Fibroblast of lung (primary cell): ENCODE measurements at regions not wholly inside any gene's neighbourhood (a gene's known extent, or its start where the extent isn't known, plus 50 kb on each side); places are given as distances from the start of the nearest gene placed in this dataset.

Experiments
- DNase-seq, 2 donors: peaks; one replicate each; pipeline versions ENCODE4 v3.0.0 to v3.0.0-alpha.2; 2010; ENCODE audit warnings: low read depth in 2 of 2
- H2AFZ ChIP-seq: 2 replicates; pipeline ENCODE4 v1.5.1; 2012; ENCODE audit warnings: low read length, control low read depth, inconsistent platforms
- H3K27ac ChIP-seq: 2 replicates; pipeline ENCODE4 v1.5.1; 2011; ENCODE audit warnings: low read length, control low read depth; ENCODE audit not compliant: insufficient read depth
- H3K27me3 ChIP-seq: 2 replicates; pipeline ENCODE4 v1.5.1; 2011; ENCODE audit warnings: mild to moderate bottlenecking, low read length; ENCODE audit not compliant: control insufficient read depth, insufficient read depth
- H3K36me3 ChIP-seq: 2 replicates; pipeline ENCODE4 v1.5.1; 2011; ENCODE audit warnings: low read length; ENCODE audit not compliant: control insufficient read depth, insufficient read depth
- H3K4me1 ChIP-seq: 2 replicates; pipeline ENCODE4 v1.5.1; 2011; ENCODE audit warnings: low read length; ENCODE audit not compliant: control insufficient read depth, insufficient read depth; ENCODE audit errors: extremely low read depth
- H3K4me2 ChIP-seq: 2 replicates; pipeline ENCODE4 v1.5.1; 2011; ENCODE audit warnings: low read length, control low read depth; ENCODE audit not compliant: insufficient read depth; ENCODE audit errors: extremely low read depth
- H3K4me3 ChIP-seq, 4 experiments: fragments of 200-600 bp in 1 of 4; sonication (generic) in 1 of 4; replicated peaks in 1 of 4; 2 replicates each; pipeline ENCODE4 v1.5.1; 2011 to 2016; ENCODE audit warnings: low read length in 4 of 4, low read depth in 3 of 4, mild to moderate bottlenecking in 3 of 4, control low read depth in 2 of 4, inconsistent platforms in 1 of 4, mixed read lengths in 1 of 4; ENCODE audit not compliant: insufficient read depth in 1 of 4; ENCODE audit errors: control extremely low read depth in 1 of 4
- H3K79me2 ChIP-seq: 2 replicates; pipeline ENCODE4 v1.5.1; 2012; ENCODE audit warnings: mild to moderate bottlenecking, low read length, inconsistent platforms; ENCODE audit not compliant: control insufficient read depth, insufficient read depth
- H3K9ac ChIP-seq: 2 replicates; pipeline ENCODE4 v1.5.1; 2011; ENCODE audit warnings: mild to moderate bottlenecking, low read length, control low read depth; ENCODE audit not compliant: insufficient read depth
- H3K9me3 ChIP-seq: 2 replicates; pipeline ENCODE4 v1.5.1; 2012; ENCODE audit warnings: low read depth, low read length; ENCODE audit not compliant: control insufficient read depth, insufficient read depth
- H4K20me1 ChIP-seq: 2 replicates; pipeline ENCODE4 v1.5.1; 2011; ENCODE audit warnings: low read length; ENCODE audit not compliant: control insufficient read depth, insufficient read depth; ENCODE audit errors: extremely low read depth
- EZH2 ChIP-seq: IDR thresholded peaks from 2 replicates; pipeline ENCODE4 v1.5.1; 2012; ENCODE audit warnings: low read length, control low read depth, mild to moderate bottlenecking; ENCODE audit errors: missing control alignments
- TF ChIP-seq, protein P1 (sequence below), 2 donors: IDR thresholded peaks in 1 of 2; conservative IDR thresholded peaks in 1 of 2; 1 replicate in 1 of 2; 2 replicates in 1 of 2; pipeline ENCODE4 v1.5.1; 2011 to 2012; ENCODE audit warnings: low read length in 2 of 2, control low read depth in 1 of 2, inconsistent platforms in 1 of 2, low read depth in 1 of 2, mild to moderate bottlenecking in 1 of 2

DNA sequence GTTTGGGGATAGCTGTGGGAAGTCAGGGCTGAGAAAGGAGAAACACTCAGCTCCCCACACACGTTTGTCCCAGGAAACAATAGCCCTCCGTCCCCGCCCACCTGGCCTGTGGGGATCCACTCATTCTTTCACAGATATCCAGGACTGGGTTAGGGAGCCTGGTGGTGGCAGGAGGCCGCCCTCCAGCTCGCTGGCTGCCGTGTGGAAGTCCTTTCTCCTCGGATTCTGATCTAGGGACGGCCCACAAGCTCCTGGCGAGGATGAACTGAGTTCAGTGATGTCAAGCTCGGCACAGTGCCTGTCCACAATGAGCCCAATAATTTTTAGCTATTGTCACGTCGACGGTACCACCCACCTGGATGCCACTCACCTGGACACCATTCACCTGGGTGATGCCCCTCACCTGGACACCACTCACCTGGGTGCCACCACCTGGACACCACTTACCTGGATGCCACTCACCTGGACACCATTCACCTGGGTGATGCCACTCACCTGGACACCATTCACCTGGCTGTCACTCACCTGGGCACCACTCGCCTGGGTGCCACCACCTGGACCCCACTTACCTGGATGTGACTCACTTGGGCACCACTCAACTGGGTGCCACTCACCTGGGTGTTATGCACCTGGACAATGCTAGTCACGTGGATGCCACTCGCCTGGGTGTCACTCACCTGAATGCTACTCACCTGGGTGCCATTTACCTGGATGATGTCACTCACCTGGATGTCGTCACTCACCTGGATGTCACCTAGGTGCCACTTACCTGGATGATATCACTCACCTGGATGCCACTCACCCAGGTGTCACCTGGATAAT, 172.5 kb upstream of the FOXF1 start:
- H4K20me1 ChIP-seq, result no peaks in the 10 kb centered on the region
- H3K4me1 ChIP-seq, result peaks cover 2% of the 10 kb centered on the region
- H3K27me3 ChIP-seq, result peaks cover 7% of the 10 kb centered on the region
- H3K9me3 ChIP-seq, result no peaks in the 10 kb centered on the region
- no peaks in the 10 kb centered on the region for H3K79me2 ChIP-seq
- TF ChIP-seq EZH2, result no peak
- TF ChIP-seq, protein P1, sequence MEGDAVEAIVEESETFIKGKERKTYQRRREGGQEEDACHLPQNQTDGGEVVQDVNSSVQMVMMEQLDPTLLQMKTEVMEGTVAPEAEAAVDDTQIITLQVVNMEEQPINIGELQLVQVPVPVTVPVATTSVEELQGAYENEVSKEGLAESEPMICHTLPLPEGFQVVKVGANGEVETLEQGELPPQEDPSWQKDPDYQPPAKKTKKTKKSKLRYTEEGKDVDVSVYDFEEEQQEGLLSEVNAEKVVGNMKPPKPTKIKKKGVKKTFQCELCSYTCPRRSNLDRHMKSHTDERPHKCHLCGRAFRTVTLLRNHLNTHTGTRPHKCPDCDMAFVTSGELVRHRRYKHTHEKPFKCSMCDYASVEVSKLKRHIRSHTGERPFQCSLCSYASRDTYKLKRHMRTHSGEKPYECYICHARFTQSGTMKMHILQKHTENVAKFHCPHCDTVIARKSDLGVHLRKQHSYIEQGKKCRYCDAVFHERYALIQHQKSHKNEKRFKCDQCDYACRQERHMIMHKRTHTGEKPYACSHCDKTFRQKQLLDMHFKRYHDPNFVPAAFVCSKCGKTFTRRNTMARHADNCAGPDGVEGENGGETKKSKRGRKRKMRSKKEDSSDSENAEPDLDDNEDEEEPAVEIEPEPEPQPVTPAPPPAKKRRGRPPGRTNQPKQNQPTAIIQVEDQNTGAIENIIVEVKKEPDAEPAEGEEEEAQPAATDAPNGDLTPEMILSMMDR (conservative IDR thresholded peaks at IDR 0.05 in 1 of 2, IDR thresholded peaks at IDR 0.05 in 1 of 2; ENCODE audit: low read depth in 1 of 2, low read length in 2 of 2), result no peak
- no peak overlapping the region for H3K4me3 ChIP-seq
- DNase-seq, result no peak
- no peak overlapping the region for H3K9ac ChIP-seq
- H3K27ac ChIP-seq, result no peak overlapping the region
- no peak overlapping the region for H3K4me2 ChIP-seq
- H2AFZ ChIP-seq, result no peak overlapping the region
- no peaks in the 10 kb centered on the region for H3K36me3 ChIP-seq

DNA sequence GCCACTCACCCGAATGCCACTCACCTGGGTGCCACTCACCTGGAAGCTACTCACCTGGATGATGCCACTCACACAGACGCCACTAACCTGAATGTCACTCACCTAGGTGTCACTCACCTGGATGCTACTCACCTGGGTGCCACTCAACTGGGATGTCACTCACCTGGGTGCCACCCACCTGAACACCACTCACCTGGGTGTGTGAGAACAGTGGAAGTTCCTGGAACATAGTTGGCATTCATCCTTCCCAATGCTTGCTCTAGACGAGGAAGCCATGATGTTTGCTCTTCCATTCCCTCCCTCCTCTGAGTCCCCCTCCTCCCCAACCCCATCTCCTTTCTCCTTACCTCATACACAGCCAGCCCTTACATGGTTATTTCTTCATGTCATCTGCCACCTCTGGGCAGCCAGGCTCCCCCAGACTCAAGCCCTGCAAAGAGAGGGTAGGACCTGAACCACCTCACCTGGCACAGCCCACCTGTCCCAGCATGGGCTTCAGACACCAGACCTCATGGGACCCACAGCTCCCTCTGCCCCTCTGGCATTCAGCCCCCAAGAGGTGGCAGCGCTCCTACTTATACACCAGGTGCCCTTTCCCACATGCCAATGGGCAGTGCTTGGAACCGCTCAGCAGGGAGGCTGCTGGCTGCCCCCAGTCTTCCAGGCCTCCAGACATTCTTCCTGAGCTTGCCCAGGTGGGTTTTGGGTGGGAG, 171.8 kb upstream of the FOXF1 start:
- Histone ChIP-seq H3K27me3 (peaks cover 3% of the 10 kb centered on the region), H3K4me2 (no peak overlapping the region), H3K79me2 (no peaks in the 10 kb centered on the region), H3K4me3 (no peak overlapping the region), H3K4me1 (peaks cover 8% of the 10 kb centered on the region), H3K27ac (no peak overlapping the region), H3K9me3 (no peaks in the 10 kb centered on the region), H2AFZ (no peak overlapping the region), H3K9ac (no peak overlapping the region), H4K20me1 (no peaks in the 10 kb centered on the region), H3K36me3 (no peaks in the 10 kb centered on the region)
- no peak for DNase-seq
- TF ChIP-seq EZH2, result no peak
- TF ChIP-seq, protein P1 (conservative IDR thresholded peaks at IDR 0.05 in 1 of 2, IDR thresholded peaks at IDR 0.05 in 1 of 2; ENCODE audit: low read depth in 1 of 2, low read length in 2 of 2), result no peak

DNA sequence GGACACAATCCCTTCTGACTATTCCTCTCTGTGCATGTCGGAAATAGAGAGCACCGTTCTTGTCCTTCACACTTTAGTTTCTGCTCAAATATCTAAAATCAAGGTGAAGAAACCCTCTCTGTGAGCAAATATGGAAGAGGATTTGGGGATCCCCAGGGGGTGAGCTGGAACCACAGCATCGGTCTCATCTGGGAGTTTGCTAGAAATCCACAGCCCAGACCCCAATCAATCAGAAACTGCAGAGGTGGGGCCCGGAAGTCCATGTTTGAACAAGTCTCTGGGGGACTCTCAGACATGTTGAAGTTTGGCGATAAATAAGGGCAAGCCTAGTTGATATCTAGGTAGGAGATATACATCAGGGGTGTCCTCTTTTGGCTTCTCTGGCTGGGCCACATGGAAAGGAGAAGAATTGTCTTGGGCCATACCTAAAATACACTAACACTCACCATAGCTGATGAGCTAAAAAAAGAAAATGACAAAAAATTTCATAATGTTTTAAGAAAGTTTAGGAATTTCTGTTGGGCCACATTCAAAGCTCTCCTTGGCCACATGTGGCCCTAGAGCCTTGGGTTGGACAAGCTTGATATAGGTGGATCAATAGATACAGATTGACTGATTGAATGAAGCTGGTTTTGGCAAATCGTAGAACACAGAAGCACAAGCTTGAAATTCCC, 168.0 kb upstream of the FOXF1 start:
- Histone ChIP-seq H4K20me1 (no peaks in the 10 kb centered on the region), H3K36me3 (no peaks in the 10 kb centered on the region), H3K4me2 (no peak overlapping the region), H3K27ac (no peak overlapping the region), H3K4me3 (no peak overlapping the region), H3K27me3 (no peaks in the 10 kb centered on the region), H3K4me1 (peaks cover 12% of the 10 kb centered on the region), H3K9ac (no peak overlapping the region), H3K79me2 (no peaks in the 10 kb centered on the region), H3K9me3 (no peaks in the 10 kb centered on the region), H2AFZ (no peak overlapping the region)
- no peak for DNase-seq
- TF ChIP-seq, protein P1 (conservative IDR thresholded peaks at IDR 0.05 in 1 of 2, IDR thresholded peaks at IDR 0.05 in 1 of 2; ENCODE audit: low read depth in 1 of 2, low read length in 2 of 2), result no peak
- TF ChIP-seq EZH2, result no peak
